GM18873 (cell line): ENCODE measurements at regions not wholly inside any gene's neighbourhood (a gene's known extent, or its start where the extent isn't known, plus 50 kb on each side); places are given as distances from the start of the nearest gene placed in this dataset.

Experiments used
- ATAC-seq: cut with Tn5 transposase; IDR thresholded peaks from one replicate; pipeline ENCODE4 v1.9.1; 2021; ENCODE audit warnings: mild to moderate bottlenecking, moderate library complexity, moderate number of reproducible peaks; ENCODE audit not compliant: unreplicated experiment, low FRiP score

DNA sequence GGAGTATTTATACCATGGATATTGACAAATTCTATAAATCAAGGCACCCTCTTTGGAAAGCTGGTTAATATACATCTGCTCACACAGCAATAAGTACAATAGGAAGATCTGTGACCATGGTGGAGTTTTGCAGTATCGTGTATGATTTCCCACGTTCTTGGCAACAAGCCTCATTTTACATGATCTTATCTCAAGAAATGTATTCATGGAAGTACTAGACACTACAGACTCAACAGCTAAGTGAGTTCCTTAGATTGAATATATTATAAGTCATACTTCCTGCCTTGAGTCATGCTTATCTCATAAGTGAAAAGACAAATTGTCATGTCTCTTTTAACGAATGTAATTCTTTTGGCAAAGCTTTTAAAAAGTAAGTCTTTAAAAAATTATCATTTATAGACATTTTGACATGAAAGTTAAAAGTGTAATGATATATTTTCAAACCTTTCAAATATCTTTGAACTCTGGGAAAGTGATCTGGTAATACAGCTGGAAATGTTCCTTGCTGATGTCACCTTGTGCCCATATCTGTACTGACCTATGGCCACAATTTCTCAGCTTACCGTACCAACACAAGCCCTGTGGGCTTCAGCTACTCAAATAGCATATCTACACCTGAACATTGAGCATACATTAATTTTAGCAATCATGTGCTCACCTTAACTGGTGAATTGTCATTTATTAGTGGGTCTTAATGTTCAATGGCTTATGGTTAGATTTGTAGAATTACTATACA, 130.3 kb upstream of the TMC3 start:
- ATAC-seq: no peak

DNA sequence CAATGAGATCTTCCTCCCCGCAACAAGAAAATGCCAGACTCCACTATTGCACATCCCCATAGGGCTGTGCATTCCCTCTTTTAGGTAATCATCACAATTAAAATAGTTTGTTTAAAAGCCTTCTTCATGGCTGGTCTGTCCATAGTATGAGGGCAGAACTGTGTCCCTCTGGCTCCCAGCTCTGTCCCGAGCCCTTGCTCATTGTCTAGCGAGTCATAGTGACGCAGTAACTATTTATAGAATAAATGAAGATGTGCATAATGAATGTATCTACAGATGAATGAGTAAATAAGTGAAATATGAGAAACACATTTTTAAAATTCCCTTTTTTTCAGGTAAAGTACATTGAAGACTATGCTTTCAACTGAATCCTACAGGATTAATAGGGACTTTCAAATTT, 128.4 kb upstream of the TMC3 start:
- no peak for ATAC-seq

DNA sequence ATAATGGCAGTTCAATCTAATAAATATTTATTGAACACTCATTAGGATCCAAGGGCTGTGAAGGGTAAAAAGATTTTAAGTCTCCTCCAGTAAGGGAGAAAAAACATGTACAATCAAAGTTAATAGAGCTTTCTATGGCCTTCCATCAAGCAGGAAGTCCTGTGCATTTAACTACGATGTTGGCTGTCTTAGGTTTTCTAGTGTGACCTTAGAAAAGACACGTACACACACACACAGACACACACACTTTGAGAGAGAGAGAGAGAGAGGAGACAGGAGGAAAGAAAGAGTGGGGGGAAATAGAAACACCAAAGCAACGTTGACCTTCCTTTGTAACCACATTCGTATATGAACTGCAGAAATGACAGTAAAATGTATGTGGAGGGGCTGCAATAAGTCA, 126.1 kb upstream of the TMC3 start:
- ATAC-seq: no peak

DNA sequence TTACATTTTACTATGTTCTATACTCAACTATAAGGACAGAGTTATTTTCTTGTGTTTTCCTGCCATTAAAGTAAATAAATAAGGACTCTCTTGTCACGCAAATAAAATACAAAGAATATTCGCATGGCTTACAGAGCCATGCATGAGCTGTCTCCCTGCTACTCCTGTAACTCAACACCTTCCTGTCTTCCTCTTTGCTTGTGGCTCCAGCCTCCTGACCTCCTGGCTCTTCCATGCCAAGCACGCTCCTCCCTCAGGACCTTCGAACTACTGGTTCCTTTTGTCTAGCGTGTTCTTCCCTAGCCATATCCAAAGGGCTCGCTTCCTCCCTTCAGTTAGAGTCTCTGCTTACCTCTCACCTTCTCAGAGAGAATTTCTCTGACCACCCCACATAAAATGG, 124.3 kb upstream of the TMC3 start:
- ATAC-seq: no peak

DNA sequence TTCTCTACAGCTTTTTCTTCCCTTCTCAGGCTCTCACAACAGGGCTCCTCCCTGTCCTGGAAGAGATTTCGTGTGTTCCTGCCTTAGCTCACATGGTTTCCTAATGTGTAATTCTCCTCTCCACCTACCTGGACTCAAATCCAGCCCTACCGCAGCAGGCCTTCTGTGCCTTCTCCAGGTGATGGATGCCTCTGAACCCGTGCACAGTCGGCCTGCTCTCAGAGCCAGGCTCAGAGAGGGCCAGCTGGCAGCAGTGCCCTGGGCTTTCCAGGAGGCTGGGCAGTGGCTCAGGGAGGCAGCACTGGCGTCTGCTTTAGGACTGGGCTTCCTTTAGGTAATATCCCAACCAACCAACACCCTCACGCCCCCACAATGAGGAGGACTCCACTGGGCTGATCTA, 123.2 kb upstream of the TMC3 start:
- no peak for ATAC-seq

DNA sequence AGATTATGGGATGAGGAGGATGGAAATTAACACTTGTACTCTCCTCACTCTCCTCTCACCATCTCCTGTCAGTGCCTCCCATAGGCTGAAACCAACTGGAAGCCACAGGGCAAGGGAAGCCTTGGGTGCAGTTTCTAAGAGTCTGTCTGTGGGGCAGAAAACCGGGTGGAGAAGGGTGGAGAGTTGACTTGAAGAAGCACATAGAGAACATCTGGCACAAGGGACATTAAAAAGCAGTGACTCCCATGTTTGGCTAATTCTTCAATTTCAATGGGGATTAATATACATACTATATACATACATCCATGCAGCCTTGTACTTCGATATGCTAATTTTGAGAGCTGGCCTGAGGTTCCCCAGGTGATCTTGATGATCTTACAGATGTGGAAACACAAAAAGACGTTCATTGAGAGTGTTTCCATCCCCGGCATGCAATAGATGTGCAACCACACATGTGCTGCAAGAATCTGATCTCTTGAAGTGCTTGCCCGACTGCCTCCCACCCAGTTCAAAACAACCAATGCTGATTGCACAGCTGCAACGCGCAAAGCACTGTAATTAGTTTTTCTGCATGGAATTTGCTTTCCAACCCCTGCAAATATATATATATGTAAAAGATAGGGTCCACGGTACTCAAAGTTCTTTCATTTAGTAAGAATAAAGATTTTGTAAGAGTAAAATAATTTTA, 121.9 kb upstream of the TMC3 start:
- no peak for ATAC-seq

DNA sequence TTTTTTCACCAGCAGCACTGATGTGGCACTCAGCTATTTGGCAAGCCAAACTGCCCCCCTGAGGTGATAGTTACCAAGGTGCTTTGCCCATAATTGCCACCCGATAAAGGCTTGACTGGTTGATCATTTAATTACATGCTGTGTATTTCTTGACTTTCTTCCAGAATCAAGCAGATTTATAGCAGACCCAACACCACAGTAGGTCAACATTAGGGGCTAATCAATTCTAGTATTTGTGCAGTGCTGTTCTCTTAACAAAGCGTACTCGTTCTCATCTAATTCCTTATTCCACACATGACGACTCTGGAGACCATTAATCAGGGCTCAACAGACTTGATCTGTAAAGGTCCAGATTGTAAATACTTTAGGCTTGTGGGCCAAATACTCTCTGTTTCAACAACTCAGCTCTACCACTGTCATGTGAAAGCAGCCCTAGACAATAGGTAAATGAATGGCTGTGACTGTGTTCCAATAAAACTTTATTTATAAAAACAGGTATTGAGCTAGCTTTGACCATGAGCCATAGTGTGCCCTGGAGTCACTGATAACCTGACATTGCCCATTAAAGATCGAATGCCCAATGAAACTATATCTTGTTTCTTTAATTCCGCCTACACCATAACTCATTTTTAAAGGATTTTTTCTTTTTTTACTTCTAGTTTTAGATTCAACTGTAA, 119.1 kb upstream of the TMC3 start:
- no peak for ATAC-seq

DNA sequence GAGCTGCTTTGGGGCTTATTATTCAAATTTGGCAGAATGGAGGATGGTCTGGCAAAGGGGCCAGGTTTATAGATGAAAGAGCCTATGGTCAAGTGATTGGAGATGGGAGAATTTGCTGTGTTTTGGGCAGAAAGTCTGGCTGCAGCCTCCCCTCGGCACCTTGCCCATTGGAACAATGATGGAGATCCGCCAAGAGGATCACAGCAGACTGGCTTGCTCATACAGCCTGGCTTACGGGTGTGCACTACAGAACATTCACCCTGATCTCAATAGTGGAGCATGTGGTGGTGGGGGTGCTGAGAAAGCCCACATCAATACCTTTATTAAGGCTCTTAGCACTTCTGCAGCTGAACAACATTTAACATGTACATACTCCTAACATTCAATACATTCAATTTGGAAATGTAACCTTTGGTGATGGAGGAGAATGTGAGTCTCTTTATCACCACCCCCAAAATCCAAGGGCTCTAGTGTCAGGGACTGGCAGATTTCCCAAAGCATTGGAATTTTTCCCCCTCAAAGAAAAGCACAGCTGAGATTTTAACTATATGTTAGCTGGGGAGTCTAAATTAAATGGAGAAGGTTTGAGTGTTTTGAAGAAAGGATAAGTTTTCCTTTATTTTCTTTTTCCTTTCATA, 118.4 kb upstream of the TMC3 start:
- no peak for ATAC-seq

DNA sequence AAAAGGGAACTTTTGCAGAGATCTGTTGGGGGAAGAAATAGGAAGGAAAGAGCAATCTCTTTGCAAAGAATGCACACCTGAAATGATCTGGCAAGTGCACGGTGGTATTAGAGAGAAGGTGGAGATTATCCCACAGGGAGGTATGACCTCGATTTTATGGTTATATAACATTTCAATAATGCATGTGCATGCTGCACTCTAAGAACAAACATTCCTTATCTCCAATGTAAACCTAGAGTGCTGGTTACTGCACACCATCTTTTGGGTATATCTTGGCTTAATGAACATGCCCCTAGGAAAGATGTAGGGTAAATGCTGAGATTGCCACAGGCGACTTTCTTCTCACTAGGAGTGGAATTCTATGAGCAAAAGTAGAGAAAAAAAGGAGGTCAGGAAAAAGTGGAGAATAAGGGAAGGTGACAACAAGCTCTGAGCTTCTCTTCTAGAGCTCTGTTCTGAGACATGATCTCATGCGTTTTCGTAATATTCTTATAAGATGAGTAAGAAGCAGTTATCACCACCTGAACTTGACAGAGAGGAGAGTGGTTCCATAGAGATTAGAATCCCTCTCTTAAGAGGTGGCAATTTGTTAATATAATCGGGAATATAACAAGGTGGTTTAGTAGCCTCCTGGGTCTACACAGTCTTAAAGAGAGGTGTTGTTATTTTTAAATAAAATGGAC, 117.5 kb upstream of the TMC3 start:
- ATAC-seq: no peak

DNA sequence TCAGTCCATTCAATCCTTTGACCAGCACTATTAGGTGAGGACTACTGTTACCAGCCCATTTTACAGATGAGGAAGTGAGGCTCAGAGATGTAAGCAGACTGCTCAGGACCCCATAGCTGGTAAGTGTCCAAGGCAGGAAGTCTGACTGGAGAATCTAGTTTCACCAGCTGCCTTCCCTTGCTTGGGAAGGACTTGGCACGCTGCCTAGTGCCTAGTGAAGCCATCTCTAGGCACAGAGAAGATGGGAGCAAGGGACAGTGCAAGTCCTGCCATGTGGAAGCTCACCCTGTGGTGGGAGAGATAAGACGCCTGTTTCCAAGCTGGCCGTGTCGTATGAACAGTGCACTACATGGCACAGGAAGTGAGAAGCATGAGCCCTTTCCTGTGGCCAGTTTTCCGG, 111.8 kb upstream of the TMC3 start:
- no peak for ATAC-seq

DNA sequence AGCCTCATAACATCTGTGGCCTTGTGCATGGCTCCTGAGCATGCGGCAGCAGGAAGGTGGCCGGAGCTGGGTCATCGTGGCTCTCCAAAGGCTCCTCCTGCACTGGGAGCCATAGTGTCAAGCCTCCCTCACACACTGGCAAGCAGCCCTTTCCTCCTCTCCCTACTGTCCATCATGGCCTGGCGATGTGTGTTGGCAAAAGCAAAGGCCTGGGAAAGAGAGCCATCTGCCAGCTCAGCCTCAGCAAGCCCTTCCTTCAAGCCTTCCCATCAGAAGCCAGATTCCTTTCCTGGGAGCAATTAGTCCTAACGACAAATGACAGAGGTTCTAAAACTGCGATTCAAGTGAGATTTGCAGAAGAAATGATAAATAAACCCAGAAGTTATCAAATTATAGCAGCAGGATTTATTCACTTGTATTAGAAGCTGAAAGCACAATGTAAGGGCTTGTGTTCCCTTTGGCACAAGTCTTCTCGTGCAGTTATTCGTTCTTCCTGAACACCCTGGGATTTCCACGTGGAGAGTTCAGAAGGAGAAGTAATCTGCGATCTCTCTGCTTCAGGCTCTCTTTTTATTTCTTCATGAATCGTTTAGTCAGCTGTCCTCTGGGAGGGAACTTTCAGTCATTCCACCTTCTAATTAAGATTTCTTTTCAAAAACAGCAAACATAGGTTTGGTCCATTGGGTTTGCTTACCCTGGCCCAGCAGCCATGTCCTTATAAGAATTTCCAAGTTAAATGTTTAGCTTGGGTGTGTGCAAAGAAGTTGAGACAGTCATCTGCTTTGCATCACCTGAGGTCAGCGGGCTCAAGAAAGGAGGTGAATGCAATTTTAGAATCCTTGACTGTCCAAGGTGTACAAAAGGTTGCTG, 110.3 kb upstream of the TMC3 start:
- no peak for ATAC-seq

DNA sequence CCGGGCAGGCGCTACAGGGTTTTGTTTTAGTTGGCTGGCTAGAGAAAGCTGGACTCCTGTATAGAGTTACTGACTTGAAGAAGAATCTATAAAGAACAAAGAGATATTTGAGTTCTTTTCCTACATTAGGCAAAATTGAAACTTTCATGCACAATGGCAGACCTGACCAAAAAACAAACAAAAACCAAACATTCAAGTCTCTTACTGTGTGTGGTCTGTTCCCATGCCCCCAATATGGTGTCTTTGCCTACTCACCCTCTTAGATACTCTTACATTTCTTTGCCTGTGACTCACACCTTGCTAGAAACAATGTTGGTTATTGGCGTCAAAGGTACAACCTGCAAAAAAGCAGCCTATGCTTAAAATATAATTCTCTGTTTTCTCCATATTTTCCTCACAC, 109.5 kb upstream of the TMC3 start:
- no peak for ATAC-seq

DNA sequence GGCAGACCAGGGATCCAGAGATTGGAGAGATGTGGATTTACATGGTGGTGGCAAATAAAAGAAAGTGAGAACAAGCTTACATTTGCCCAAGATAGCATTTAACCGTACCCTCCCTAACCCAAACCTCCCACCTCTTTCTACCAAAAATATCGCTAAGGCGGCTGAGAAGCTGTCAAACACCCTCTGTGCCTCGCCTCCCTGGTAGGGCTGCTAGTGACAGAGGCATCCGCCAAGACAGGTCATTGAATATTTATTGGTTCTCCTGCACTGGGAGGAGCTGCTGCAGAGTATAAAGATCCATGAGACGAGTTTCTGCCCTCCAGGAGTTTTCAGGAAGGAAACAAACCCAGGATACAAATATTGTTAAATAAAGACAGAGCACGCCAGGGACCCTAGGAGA, 107.3 kb upstream of the TMC3 start:
- ATAC-seq: no peak

DNA sequence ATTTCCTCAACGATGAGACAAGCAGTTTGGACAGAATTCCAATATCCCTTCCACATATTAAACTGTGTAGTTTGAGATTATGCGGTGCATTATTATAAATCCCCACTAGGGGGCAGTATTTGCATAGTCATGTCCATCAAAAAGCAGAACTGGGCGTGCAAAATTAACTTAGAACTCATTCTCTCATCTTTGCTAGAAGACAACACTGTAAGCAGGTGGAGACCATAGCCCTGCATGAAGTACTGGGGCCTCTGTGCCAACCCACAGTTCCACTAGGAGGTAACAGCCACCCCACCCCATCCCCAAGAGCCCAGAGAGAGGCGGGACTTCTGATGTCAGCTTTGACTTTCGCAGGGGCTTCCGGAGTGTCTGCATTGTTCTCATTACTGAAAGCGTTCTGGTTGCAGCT, 106.6 kb upstream of the TMC3 start:
- ATAC-seq: no peak

DNA sequence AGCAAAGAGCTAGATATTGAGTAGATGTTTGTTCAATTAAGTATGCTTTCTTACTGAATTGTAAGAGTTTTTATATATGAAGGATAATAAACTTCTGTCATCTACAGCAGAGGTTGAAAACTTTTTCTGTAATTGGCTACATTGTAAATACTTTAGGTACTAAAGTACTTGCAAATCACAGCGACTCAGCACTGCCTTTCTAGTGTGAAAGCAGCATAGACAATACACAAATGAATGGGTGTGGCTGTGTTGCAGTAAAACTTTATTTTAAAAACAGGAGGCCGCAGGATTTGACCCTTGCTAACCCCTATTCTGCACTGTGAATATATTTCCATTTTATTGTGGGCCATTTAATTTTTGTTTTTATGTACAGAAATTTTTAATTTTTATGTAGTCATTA, 104.3 kb upstream of the TMC3 start:
- ATAC-seq: no peak

DNA sequence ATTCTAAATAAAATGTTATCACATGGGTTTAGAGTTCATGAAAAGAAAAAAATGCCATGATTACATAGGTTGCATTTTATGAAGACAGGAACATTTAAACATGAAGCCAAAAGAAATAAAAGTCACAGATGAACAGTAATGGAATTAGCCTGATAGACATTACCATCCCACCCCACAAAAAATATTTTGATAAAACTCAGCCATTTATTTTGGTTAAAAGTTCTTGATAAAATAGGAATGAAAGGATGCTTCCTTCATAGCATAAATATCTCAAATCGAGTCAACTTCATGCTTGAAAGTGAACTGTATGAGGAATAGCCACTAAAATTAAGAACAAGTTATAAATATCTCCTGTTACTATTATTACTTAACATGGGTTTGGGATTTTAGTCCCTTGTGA, 101.9 kb upstream of the TMC3 start:
- no peak for ATAC-seq

DNA sequence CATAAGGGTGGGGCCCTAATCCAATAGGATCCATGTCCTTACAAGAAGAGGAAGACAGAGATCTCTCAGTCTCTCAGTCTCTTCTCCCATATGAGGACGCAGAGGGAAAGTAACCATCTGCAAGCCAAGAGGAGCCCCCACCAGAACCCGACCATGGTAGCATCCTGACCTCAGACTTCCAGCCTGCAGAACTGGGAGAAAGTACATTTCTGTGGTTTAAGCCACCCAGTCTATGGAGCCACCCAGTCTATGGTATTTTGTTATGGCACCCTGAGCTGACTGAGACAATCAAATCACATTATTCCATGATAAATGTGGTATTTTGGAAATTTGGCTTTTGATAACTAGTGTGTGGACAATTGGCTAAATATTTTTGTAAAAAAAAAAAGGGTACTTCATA, 101.5 kb upstream of the TMC3 start:
- no peak for ATAC-seq

DNA sequence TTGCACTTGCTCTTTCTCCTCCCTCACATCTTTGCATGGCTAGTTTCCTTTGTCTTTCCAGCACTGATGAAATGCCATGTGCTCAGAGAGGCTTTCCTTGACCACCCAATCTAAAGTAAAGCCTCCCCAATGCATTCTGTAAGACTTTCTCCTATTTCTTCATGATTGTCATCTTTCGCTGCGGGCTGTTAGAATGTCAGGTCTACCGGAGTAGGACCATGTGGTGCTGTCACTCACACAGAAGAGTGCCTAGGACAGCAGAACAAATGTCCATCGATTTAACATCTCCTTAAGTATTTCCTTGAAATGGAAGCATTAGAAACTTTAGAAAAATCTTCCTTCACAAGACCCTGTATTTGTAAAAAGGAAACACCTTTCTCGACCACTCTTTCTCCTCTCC, 99.9 kb upstream of the TMC3 start:
- ATAC-seq: no peak

DNA sequence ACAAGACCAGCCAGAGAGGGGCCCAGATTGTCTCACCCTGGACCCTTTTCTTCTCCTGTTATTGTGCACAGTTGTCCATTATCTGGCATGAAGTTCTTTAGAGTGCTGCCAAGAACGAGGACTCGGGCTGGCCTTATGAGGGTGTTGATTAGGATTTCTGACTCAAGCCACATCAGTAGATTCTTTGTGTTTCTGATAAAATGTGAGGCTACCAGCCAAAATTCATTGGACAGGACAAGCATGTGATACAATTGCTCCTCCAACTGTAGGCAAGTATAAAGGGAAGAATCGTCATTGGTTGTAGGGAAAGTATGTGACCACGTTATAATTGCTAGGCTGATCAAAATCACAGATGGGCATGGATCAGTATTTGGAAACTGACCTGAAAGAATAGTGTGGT, 99.2 kb upstream of the TMC3 start:
- ATAC-seq: no peak

DNA sequence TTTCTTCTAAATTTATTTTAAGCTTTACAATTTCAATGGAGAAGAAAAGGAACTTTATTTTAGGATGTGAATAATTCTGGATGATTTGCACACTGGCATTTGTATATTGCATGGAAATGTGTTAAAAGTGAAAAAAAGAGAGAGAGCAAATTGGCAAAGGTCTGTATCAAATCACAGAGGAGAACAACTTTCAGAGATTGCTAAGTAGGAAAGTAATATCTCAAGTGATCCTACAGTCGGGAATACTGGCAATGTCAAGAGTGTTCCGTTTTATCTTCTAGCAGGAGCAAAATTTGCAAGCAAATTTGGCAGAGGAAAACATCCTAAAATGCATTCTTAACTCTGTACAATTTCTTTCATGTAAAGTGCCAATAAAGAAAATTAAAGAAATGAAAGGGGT, 97.1 kb upstream of the TMC3 start:
- ATAC-seq: no peak
